CMK (cell line): ENCODE measurements at regions not wholly inside any gene's neighbourhood (a gene's known extent, or its start where the extent isn't known, plus 50 kb on each side); places are given as distances from the start of the nearest gene placed in this dataset.
"Not testable (repeated sequence)": the region's sequence is repeated elsewhere in the genome, so short reads cannot be mapped to it uniquely, and the experiment has no call there.

Experiments
- DNase-seq: peaks from one replicate; pipeline ENCODE4 v3.0.0-alpha.2; 2010; ENCODE audit warnings: low read depth

GRCh38 chr6:92159046-92159445, 1260.3 kb downstream of the EPHA7 start:
- no peak for DNase-seq

GRCh38 chr6:92150553-92150952, 1268.8 kb downstream of the EPHA7 start:
- no peak for DNase-seq

- DNase-seq, result no peak
Observed at GRCh38 chr6:92147246-92147645, 1272.1 kb downstream of the EPHA7 start.

- DNase-seq, result no peak
Observed at GRCh38 chr6:92139601-92140000, 1279.8 kb downstream of the EPHA7 start.

GRCh38 chr6:92132957-92133356, 1286.4 kb downstream of the EPHA7 start:
- DNase-seq, result no peak

- no peak for DNase-seq
Observed at GRCh38 chr6:92132457-92132856, 1286.9 kb downstream of the EPHA7 start.

GRCh38 chr6:92130944-92131343, 1288.4 kb downstream of the EPHA7 start:
- no peak for DNase-seq

- no peak for DNase-seq
Observed at GRCh38 chr6:92126983-92127382, 1292.4 kb downstream of the EPHA7 start.

GRCh38 chr6:92126088-92126487, 1293.3 kb downstream of the EPHA7 start:
- DNase-seq, result no peak

- no peak for DNase-seq
Observed at GRCh38 chr6:92125681-92126080, 1293.7 kb downstream of the EPHA7 start.

GRCh38 chr6:92124200-92124651, 1295.1 kb downstream of the EPHA7 start:
- DNase-seq, result no peak

- DNase-seq, result no peak
Observed at GRCh38 chr6:92122746-92123145, 1296.6 kb downstream of the EPHA7 start.

- DNase-seq, result no peak
Observed at GRCh38 chr6:92121228-92121627, 1298.1 kb downstream of the EPHA7 start.

- DNase-seq, result no peak
Observed at GRCh38 chr6:92117800-92118199, 1301.6 kb downstream of the EPHA7 start.

- DNase-seq, result no peak
Observed at GRCh38 chr6:92114797-92115196, 1304.6 kb downstream of the EPHA7 start.

- DNase-seq, result no peak
Observed at GRCh38 chr6:92114091-92114675, 1305.2 kb downstream of the EPHA7 start.

GRCh38 chr6:92111386-92111785, 1308.0 kb downstream of the EPHA7 start:
- no peak for DNase-seq

- DNase-seq, result no peak
Observed at GRCh38 chr6:92110403-92110802, 1309.0 kb downstream of the EPHA7 start.

- no peak for DNase-seq
Observed at GRCh38 chr6:92109956-92110355, 1309.4 kb downstream of the EPHA7 start.

GRCh38 chr6:92109256-92109655, 1310.1 kb downstream of the EPHA7 start:
- no peak for DNase-seq

GRCh38 chr6:92086750-92087149, 1332.6 kb downstream of the EPHA7 start:
- no peak for DNase-seq

GRCh38 chr6:92083914-92084313, 1335.4 kb downstream of the EPHA7 start:
- DNase-seq, result not testable (repeated sequence)

- no peak for DNase-seq
Observed at GRCh38 chr6:92072387-92072786, 1347.0 kb downstream of the EPHA7 start.

- DNase-seq, result no peak
Observed at GRCh38 chr6:92069781-92070180, 1349.6 kb downstream of the EPHA7 start.

GRCh38 chr6:92052513-92052912, 1366.8 kb downstream of the EPHA7 start:
- DNase-seq, result no peak
